HL-60 (cell line): ENCODE measurements at regions not wholly inside any gene's neighbourhood (a gene's known extent, or its start where the extent isn't known, plus 50 kb on each side); places are given as distances from the start of the nearest gene placed in this dataset.

Experiments
- CTCF ChIP-seq: IDR thresholded peaks from one replicate; pipeline ENCODE4 v1.5.1; 2011; ENCODE audit warnings: low read length, control low read depth, inconsistent platforms; ENCODE audit not compliant: insufficient read depth
- POLR2AphosphoS5 ChIP-seq: IDR thresholded peaks from 2 replicates; pipeline ENCODE4 v1.6.1; 2012; ENCODE audit warnings: low read depth
- REST ChIP-seq: IDR thresholded peaks from 2 replicates; pipeline ENCODE4 v1.6.1; 2012; ENCODE audit warnings: low read depth; ENCODE audit not compliant: insufficient replicate concordance

GRCh38 chr13:111573801-111574200, 253.4 kb downstream of the TEX29 start:
- TF ChIP-seq CTCF (no peak), REST (no peak), POLR2AphosphoS5 (no peak)
